Testis (tissue), 2 donors: ENCODE measurements at regions not wholly inside any gene's neighbourhood (a gene's known extent, or its start where the extent isn't known, plus 50 kb on each side); places are given as distances from the start of the nearest gene placed in this dataset.
"Not testable (repeated sequence)": the region's sequence is repeated elsewhere in the genome, so short reads cannot be mapped to it uniquely, and the experiment has no call there.

ENCODE experiments used
- POLR2A ChIP-seq: fragments of 450-650 bp; IDR thresholded peaks from one replicate; pipeline ENCODE4 v1.6.1; 2017; ENCODE audit warnings: antibody characterized with exemption, mild to moderate bottlenecking, moderate library complexity
- TF ChIP-seq, protein P1 (sequence below), 3 experiments: fragments of 450-650 bp in 2 of 3; fragments of 200-600 bp in 1 of 3; sonication (generic) in 1 of 3; IDR thresholded peaks; one replicate each; pipeline ENCODE4 v1.5.1; 2016 to 2019; ENCODE audit warnings: antibody characterized with exemption in 3 of 3, mild to moderate bottlenecking in 2 of 3, moderate library complexity in 1 of 3

DNA sequence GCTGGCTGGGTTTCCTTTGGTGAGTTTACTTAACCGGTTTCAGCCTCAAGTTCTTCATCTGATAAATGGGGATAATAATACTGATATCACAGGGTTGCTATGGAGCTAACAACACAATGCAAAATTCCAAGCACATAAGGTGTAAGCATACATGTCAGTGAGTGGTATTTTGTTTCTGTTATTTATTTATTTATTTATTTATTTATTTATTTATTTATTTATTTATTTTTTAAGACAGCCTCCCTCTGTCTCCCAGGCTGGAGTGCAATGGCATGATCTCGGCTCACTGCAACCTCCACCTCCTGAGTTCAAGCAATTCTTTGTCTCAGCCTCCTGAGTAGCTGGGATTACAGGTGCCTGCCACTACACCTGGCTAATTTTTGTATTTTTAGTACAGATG, 1287.4 kb upstream of the TMEM132C start:
- TF ChIP-seq, protein P1, sequence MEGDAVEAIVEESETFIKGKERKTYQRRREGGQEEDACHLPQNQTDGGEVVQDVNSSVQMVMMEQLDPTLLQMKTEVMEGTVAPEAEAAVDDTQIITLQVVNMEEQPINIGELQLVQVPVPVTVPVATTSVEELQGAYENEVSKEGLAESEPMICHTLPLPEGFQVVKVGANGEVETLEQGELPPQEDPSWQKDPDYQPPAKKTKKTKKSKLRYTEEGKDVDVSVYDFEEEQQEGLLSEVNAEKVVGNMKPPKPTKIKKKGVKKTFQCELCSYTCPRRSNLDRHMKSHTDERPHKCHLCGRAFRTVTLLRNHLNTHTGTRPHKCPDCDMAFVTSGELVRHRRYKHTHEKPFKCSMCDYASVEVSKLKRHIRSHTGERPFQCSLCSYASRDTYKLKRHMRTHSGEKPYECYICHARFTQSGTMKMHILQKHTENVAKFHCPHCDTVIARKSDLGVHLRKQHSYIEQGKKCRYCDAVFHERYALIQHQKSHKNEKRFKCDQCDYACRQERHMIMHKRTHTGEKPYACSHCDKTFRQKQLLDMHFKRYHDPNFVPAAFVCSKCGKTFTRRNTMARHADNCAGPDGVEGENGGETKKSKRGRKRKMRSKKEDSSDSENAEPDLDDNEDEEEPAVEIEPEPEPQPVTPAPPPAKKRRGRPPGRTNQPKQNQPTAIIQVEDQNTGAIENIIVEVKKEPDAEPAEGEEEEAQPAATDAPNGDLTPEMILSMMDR (IDR thresholded peaks at IDR 0.05): not testable (repeated sequence)
- TF ChIP-seq POLR2A: not testable (repeated sequence)
